GM10266 (cell line): ENCODE measurements at regions not wholly inside any gene's neighbourhood (a gene's known extent, or its start where the extent isn't known, plus 50 kb on each side); places are given as distances from the start of the nearest gene placed in this dataset.

Experiments
- DNase-seq: peaks from one replicate; pipeline ENCODE4 v3.0.0; 2012; ENCODE audit errors: extremely low spot score
- TF ChIP-seq, protein P1 (sequence below): IDR thresholded peaks from 2 replicates; pipeline ENCODE4 v1.5.1; 2012; ENCODE audit warnings: mild to moderate bottlenecking, low read depth; ENCODE audit not compliant: control insufficient read depth, insufficient read depth; ENCODE audit errors: missing control alignments

DNA sequence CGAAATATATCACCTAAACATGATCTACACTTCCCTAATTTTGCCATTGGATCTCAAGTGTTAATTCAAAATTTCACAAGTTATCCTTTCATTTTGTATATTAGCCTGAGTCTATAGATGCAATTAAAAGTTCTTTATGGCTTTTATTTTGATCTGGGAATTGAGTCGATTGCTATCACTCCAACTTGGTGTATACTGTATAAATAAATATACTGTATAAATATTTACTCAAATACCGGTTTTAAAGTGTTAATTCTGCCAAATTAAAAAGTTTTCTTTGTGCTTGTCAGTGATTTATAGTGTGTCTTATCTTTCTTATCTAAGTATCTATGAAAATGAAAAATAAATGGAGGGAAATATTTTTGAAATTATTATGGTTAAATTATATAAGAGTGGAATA is 683.7 kb upstream of the LRRN3 start:
- TF ChIP-seq, protein P1, sequence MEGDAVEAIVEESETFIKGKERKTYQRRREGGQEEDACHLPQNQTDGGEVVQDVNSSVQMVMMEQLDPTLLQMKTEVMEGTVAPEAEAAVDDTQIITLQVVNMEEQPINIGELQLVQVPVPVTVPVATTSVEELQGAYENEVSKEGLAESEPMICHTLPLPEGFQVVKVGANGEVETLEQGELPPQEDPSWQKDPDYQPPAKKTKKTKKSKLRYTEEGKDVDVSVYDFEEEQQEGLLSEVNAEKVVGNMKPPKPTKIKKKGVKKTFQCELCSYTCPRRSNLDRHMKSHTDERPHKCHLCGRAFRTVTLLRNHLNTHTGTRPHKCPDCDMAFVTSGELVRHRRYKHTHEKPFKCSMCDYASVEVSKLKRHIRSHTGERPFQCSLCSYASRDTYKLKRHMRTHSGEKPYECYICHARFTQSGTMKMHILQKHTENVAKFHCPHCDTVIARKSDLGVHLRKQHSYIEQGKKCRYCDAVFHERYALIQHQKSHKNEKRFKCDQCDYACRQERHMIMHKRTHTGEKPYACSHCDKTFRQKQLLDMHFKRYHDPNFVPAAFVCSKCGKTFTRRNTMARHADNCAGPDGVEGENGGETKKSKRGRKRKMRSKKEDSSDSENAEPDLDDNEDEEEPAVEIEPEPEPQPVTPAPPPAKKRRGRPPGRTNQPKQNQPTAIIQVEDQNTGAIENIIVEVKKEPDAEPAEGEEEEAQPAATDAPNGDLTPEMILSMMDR = no peak
- no peak for DNase-seq

DNA sequence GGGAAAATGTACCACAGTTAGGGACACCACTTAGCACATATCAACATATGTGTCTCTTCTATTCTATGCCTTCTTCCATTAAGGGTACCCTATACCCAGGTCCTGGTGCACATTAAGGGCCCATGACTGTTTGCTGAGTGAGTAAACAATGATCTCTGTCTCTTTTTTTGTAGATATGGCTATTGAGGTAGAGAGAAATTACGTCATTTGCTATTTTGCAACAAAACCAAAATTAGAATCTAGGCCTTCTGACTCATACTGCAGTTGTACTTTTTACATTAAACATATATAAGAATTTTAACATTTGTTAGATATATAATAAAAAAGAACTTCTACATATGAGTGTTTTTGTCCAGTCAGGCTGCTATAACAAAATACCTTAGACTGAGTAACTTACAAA is 683.2 kb upstream of the LRRN3 start:
- no peak for DNase-seq
- TF ChIP-seq, protein P1 = no peak

DNA sequence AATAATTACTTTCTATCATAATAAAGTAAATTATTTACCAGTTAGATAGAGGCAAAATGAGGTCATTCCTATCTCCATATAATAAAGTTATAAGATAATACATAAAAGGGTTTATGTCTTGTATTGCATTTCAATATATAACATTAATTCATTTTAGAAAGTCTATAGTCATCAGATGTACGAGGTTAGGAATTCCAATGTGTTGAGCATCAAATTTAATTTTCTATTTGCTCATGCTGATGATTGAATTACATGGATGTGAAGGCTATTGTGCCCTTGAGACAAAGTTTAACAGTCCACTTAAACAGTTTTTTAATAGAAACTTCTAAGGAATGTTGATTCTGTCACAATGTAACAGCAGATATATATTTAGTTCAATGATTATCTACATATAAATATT is 678.3 kb upstream of the LRRN3 start:
- no peak for DNase-seq
- TF ChIP-seq, protein P1 = no peak

DNA sequence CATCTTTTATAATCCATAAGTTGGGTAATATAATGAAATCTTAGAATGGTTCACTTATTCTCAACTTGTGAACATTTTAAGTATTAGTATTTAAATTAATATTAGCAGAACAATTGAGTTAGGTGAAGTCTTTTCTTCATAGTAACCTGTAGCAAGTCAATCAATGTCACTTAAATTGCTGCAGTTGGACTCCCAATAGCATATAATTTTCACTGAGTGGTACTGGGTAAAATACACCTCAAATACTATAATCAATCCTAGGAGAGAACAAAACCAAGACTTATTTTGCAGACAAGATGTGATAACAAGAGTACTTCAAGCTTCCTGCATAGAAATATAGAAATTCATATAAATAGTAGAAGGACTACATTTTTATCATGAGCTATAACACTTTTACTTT is 677.9 kb upstream of the LRRN3 start:
- TF ChIP-seq, protein P1 = no peak
- DNase-seq = no peak

DNA sequence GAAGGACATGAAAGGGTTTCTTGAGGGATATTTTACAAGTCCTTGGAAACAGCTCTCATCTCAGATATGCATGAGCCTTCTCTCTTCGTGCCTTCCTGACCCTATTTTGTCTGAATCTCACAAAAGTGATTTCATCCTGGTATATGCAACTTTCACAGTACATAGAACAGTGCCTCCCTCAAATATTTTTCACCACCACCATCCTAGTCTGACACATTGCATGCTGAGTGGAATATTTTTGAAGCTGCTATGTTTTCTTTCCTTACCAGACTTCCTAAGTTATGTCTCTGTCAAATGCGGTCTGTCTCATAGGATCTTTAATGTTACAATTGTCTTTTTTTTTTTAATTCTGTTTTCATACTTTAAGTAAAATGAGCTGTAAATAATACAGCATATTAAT is 673.3 kb upstream of the LRRN3 start:
- no peak for DNase-seq
- TF ChIP-seq, protein P1 = no peak

DNA sequence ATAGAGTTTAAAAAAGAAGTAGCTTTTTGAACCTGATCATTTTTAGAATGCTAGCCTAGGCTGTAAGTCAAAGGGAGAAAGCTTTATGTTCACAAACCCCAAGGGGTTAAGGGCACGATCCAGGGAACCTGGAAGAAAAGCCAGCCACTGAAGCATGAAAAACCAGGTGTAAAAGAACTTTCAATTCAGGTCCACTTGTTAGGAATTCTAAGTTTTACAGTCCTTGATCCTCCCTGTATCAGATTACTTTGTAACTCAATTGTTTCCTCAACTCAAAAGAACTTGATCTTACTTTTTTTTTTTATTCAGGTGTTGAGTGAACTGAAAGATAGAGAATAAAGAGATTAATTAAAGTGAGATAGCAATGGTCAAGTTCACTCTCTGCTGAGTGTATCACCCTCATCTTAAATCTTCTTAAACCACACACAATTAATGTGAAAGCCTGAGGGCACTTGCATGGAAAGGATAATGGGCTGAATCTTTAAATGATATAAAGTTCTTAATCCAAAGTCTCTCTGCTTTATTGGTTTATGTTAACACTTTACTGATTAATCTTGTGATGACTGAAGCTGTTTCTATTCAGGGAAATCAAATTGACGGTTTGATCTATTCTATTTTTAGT is 672.2 kb upstream of the LRRN3 start:
- no peak for DNase-seq
- TF ChIP-seq, protein P1 = no peak

DNA sequence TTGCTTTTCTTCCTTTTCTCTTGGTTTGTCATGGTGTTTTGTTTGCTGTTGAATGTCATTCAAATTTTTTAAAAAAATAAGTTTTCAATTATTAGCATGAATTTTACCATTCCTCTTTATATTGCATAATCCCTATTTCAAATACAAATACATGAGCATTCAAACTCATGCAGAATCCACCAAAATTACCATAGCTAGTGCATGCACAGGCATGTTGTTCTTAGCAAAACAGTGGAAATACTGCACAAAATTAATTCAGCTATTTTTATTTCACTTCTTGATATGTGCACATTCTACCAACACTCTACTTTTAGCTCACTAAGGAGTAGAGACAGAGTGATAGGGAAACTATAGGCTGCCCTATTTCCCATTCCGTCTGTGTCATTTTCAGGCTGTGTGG is 670.1 kb upstream of the LRRN3 start:
- TF ChIP-seq, protein P1 = no peak
- DNase-seq = no peak
